Liver (tissue), 3 donors: ENCODE measurements at regions not wholly inside any gene's neighbourhood (a gene's known extent, or its start where the extent isn't known, plus 50 kb on each side); places are given as distances from the start of the nearest gene placed in this dataset.
"Not testable (repeated sequence)": the region's sequence is repeated elsewhere in the genome, so short reads cannot be mapped to it uniquely, and the experiment has no call there.

Experiments
- EGR1 ChIP-seq, 2 donors: IDR thresholded peaks; 2 replicates each; pipeline ENCODE4 v1.6.1; 2016 to 2018; ENCODE audit warnings: antibody characterized with exemption in 2 of 2, low read depth in 2 of 2
- FOXA2 ChIP-seq: IDR thresholded peaks from 2 replicates; pipeline ENCODE4 v1.6.1; 2016; ENCODE audit warnings: antibody characterized with exemption
- REST ChIP-seq: IDR thresholded peaks from 2 replicates; pipeline ENCODE4 v1.6.1; 2016; ENCODE audit warnings: antibody characterized with exemption, mild to moderate bottlenecking
- TF ChIP-seq, protein P1 (sequence below): fragments of 150-350 bp; IDR thresholded peaks from 2 replicates; pipeline ENCODE4 v1.5.1; 2017; ENCODE audit warnings: improper control_type of control experiment, low read depth, low read length; ENCODE audit not compliant: missing input control
- donor health status: healthy.
- donor health status: healthy.

DNA sequence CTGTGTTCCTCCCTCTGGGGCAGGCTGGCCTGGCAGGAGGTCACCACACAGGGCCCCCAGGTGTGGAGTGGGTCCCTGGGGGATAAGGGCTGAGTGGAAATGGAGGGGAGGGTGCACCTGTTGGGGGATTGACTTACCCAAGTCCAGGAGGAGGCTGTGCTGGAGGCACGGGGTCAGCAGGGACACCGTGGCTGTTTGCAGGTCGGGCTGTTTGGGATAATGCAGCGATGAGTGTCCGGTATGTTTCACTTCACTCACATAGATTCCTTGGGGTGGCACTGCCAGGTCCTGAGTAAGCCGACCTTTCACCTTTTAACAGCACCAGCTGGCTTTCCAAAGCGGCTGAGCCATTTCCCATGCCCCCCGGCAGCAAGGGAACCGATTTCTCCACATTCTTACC lies 113.0 kb downstream of the NPIPB11 start:
- not testable (repeated sequence) for TF ChIP-seq FOXA2; REST; EGR1 (IDR thresholded peaks at IDR 0.05; ENCODE audit: low read depth in 2 of 2)
- TF ChIP-seq, protein P1, sequence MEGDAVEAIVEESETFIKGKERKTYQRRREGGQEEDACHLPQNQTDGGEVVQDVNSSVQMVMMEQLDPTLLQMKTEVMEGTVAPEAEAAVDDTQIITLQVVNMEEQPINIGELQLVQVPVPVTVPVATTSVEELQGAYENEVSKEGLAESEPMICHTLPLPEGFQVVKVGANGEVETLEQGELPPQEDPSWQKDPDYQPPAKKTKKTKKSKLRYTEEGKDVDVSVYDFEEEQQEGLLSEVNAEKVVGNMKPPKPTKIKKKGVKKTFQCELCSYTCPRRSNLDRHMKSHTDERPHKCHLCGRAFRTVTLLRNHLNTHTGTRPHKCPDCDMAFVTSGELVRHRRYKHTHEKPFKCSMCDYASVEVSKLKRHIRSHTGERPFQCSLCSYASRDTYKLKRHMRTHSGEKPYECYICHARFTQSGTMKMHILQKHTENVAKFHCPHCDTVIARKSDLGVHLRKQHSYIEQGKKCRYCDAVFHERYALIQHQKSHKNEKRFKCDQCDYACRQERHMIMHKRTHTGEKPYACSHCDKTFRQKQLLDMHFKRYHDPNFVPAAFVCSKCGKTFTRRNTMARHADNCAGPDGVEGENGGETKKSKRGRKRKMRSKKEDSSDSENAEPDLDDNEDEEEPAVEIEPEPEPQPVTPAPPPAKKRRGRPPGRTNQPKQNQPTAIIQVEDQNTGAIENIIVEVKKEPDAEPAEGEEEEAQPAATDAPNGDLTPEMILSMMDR: not testable (repeated sequence)
